ENCODE measurements at regions not wholly inside any gene's neighbourhood (a gene's known extent, or its start where the extent isn't known, plus 50 kb on each side); places are given as distances from the start of the nearest gene placed in this dataset.

GRCh38 chr4:155512817-155513216 is 136.1 kb upstream of the MAP9 start:
- DNase-seq: peak; percentile 32

- DNase-seq: no peak
These were observed 135.3 kb upstream of the MAP9 start for GRCh38 chr4:155512046-155512445.

GRCh38 chr4:155510771-155511170 is 134.0 kb upstream of the MAP9 start:
- no peak for DNase-seq

DNA sequence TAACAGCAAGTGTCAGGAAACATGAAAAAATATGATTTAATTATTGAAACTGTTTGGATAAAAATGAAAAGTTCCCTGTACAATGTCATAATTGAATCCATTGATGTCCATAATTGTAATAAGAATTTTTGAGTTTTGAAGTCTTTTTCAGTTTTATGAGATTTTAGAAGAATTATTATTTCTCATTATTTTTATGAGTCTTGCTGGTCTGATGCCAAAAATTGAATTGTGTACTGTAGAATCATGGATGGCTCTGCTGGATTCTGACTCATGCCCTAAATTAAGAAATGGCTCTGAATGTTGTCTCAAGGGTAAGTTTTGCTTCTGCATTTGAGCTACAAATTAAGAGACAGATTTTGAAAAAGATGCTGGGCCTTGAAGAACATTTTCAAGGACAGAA is 132.8 kb upstream of the MAP9 start:
- no peak for DNase-seq

DNA sequence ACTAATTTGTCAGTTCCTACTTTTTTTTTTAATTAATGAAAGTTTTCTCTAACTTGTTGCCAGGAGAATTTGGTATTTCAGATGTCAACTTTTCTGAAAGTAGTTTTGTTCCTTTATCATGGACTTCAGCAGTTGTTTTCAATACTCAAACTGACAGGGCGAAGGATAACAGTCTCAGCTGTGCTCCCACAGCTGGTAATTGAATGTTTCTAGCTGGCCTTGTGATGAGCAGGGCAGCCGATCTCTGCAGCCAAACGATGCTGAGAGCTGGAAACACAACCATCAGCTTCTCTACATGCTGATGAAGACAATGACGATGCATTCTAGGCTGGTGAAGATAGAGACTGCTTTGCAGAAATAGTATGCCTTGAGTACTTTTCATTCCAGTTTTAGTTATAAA is 130.0 kb upstream of the MAP9 start:
- DNase-seq: no peak

DNA sequence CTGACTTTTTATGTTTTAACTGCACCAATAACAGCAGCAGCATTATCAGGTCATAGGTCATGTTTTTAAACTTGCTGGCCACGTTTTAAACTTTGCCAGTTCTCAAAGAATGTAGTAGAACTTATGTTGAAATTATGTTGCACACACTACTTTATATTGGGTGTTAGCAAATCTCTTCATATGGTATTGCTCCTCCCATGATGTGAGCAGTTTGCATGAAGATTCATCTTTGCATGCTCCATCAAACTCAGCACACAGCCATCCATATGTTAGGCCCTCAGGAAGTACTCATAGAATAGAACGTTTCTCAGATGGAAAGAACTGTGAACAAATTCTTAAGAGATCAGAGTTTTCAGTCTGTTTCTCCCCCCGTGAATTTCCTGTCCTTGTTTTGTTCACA is 128.6 kb upstream of the MAP9 start:
- DNase-seq: no peak

- no peak for DNase-seq
These were observed 120.5 kb upstream of the MAP9 start for GRCh38 chr4:155497306-155497705.

DNA sequence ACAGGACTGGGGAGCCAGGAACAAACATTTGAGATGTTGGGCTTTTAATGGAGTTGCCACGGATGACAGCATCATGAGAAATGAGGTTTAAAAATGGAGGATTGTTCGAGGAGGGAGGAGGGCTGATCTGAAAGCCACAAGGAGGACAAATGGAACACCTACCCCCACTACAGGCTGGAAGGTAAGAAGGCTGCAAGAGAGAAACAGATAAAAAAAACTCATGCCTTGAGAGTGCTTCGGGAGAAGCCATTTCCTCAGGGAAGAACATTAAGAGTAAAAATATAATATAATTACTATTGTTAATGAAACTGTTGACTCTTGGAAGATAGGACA is 119.5 kb upstream of the MAP9 start:
- DNase-seq: no peak

DNA sequence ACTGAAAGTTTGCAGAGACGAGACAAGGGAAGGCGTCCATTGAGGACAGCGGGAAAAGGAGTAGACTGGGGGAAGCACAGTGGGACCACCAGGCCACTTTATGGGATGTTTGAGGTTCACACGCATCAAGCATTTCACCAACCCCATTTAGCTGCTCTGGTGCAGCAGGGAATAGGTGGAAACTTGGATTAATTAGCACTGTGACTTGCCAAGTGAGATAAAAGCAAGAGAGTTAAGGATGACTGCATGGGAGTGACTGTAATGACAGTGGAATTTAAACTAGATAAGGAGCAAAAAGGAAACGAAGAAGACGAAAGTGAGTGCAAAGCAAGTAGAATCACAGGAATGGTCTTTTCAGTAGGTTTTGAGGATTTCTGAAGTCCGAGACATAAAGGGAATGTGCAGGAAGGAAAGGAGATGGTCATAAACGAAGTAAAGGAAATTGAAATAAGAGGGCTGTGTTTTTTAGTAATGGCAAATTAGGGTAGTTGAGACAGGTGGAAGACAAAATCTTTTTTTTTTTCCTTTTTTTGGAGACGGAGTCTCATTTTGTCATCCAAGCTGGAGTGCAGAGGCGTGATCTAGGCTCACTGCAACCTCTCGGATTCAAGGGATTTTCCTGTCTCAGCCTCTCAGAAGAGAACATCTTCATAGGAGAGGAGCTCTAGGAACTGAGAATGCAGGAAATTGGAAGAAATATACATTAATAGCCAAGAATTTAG is 119.0 kb upstream of the MAP9 start:
- DNase-seq: no peak

- no peak for DNase-seq
These were observed 117.4 kb upstream of the MAP9 start for GRCh38 chr4:155494037-155494718.

- DNase-seq: no peak
These were observed 114.8 kb upstream of the MAP9 start for GRCh38 chr4:155491336-155492120.

DNA sequence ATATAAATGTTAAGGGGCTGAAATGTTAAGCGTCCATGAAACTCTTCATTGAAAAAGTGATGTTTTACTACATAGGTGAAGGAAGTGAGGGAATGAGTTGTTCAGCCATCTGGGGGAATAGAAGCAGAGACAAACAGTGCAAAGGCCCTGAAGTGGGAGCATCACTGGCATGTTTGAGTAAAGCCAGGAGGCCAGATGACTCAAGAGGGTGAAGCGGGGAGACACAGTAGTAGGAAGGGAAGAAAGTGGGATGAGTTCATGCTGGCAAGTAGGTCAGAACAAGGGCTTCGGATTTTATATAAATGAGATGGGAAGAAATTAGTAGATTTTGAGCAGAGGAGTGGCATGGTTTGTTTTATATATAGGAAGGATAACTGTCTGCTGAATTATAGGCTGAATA is 112.5 kb upstream of the MAP9 start:
- DNase-seq: no peak

GRCh38 chr4:155488691-155489090 is 111.9 kb upstream of the MAP9 start:
- DNase-seq: no peak

GRCh38 chr4:155487210-155487609 is 110.4 kb upstream of the MAP9 start:
- no peak for DNase-seq

DNA sequence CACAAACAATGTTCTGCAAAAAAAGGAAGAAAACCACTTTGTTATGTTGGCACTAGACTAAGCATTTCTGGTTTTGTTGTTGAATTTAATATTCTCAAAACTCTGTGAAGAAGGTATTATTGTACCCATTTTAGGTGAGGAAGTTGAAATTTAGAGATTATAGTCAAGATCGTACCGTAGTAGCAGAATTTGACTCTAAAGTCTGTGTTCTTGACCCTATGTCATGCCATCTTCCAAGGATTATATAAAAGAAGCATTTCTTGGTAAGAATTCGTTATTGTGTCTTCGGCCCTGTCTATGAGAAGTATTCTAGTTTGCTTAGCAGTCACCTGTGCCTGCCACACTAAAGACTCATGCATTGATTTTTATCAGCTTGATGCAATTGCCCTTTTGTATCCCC is 104.4 kb upstream of the MAP9 start:
- no peak for DNase-seq

DNA sequence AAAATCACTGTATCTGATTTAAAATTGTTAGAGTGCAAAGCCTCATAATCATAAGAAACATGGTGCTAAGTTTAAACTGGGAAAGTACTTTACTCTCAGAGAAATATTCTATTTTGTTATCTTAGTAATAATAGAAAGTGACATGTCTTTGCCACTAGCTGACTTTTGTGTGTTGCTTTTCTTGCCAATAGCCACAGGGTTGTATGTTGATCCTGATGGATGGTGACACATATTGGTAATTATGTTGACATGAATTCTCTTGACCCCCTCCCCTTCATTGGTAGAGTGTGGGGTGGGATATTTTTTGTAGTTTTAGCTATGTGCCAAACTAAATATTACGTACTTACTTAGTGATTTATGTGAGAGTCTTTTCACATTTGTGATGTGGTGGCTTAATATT is 103.1 kb upstream of the MAP9 start:
- no peak for DNase-seq

DNA sequence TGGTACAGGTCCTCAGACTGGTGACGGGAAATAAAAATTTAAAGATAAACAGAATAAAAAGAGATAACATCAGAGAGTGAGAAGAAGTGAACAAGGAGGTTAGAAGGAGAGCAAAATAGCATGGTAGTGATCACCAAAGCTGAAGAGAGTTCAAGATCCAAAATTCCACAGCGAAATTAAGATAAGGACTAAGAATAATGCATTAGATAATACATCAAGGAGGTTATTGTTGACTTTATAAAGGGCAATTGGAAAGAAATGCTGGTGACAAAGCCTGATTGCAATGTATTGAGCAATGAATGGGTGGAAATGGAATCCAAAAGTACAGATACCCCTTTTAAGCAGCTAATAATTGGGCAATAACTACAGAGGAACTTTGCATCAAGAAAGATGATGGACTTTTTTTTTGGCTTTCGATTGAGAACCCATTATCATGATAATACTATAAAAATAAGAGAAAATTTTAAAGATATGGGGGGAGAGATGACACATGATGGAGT is 101.6 kb upstream of the MAP9 start:
- no peak for DNase-seq

DNA sequence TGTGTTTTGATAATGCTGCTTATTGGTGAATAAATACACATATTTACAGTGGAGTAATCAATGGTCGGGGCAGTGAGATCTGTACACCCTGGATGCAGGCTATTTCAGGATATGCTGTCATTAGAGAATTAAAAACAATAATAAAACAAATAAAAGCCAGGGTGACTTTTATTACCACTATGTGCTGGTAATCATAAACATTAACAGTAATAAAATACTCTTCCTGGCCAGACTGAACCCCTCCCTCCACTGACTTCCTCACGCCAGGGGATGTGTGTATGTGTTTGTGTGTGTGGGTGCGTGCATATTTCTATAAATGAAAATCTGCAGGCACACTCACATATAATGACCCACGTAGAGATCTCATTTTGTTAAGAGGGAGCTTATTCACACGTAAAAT is 98.0 kb upstream of the MAP9 start:
- no peak for DNase-seq

DNA sequence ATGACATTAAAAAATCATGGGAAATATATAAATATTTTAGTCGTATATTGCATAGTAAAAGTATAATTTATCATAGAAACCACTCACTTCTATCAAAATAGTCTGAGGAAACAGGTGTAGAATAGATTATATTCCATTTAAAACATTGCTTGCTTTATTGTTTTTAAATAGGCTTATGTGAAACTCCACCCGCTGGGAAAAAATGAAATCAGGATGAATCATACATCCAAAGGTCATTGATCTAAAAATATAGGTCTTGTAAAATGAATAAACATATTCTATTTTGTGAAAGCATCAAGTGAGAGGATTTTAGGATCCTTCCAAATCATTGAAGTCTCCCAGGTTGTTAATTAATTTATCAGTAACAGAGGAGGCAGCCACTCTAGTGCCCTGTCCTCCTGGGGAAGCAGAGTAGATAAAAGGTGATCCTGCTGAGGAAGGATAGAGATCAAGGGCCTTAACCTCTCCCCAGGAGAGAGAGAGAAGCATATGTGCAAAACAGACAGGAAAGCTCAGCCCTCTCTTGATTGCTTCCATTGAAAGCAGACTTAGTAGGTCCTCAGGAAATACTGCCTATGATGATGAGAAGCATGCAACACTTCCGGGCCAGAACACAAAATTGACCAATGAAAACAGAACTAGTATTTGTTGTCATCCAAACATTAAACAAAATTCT is 96.8 kb upstream of the MAP9 start:
- peak; percentile 5 for DNase-seq

DNA sequence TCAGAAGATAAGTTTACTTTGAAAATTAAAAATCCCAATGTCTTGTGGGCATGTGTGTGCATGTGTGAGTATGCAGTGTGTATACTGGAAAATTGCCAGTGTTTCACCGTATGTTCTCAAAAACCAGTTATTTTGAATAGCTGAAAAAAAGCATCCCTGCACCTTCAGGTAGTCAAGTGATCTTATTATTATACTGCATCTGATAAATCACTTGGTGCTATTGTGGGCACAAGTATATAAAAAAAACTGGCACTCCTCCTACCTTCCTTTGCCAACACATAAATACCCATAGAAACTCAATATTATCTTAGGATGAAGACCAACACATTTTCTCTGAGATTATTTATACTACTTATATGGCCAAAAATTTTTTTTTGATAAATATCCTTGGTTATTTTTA is 91.5 kb upstream of the MAP9 start:
- DNase-seq: no peak

- DNase-seq: no peak
These were observed 73.9 kb upstream of the MAP9 start for GRCh38 chr4:155450676-155451075.

DNA sequence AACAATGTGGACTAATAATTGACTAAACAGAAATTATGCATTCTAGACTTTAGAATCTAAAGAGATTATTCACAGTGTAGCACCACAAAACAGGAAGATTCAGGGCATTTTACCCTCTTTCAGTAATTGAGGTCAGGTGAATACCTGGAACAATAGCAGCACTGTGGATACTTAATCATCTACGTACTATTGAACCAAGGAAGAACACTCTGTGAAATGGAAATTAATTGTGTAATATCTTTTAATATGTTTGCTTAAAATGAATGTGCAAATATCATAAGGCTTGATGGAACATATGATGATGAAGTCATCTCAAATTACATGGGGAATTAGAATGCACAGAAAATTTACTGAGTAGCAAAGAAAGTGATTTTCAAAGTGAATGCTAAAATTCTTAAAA is 68.5 kb upstream of the MAP9 start:
- no peak for DNase-seq

- DNase-seq: no peak
These were observed 68.0 kb upstream of the MAP9 start for GRCh38 chr4:155444721-155445120.
